HL-60 (cell line): ENCODE measurements at regions not wholly inside any gene's neighbourhood (a gene's known extent, or its start where the extent isn't known, plus 50 kb on each side); places are given as distances from the start of the nearest gene placed in this dataset.

Experiments used
- POLR2AphosphoS5 ChIP-seq: IDR thresholded peaks from 2 replicates; pipeline ENCODE4 v1.6.1; 2012; ENCODE audit warnings: low read depth
- TF ChIP-seq, protein P1 (sequence below): IDR thresholded peaks from one replicate; pipeline ENCODE4 v1.5.1; 2011; ENCODE audit warnings: low read length, control low read depth, inconsistent platforms; ENCODE audit not compliant: insufficient read depth
- TF ChIP-seq, protein P2 (sequence below): IDR thresholded peaks from 2 replicates; pipeline ENCODE4 v1.6.1; 2012; ENCODE audit warnings: low read depth; ENCODE audit not compliant: insufficient replicate concordance

DNA sequence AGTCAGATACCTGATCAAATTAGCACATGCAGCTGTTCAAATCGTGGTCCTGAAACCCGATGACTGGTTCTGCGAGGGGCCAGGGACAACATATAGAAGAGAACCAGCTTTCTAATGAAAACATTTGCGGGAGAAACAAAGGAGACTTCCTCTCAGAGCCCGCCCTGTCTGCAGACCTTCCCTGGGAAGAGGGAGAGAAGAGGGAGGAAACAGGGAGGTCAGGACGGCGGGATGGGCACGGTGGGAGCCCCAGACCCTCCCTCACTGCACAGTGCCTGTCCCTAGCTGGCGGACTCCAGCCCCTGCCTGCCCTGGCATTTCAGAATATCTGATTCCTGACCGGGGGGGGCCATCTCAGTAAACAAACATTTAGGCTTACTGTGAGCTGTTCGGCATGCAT lies 317.3 kb downstream of the FOXL1 start:
- TF ChIP-seq, protein P1, sequence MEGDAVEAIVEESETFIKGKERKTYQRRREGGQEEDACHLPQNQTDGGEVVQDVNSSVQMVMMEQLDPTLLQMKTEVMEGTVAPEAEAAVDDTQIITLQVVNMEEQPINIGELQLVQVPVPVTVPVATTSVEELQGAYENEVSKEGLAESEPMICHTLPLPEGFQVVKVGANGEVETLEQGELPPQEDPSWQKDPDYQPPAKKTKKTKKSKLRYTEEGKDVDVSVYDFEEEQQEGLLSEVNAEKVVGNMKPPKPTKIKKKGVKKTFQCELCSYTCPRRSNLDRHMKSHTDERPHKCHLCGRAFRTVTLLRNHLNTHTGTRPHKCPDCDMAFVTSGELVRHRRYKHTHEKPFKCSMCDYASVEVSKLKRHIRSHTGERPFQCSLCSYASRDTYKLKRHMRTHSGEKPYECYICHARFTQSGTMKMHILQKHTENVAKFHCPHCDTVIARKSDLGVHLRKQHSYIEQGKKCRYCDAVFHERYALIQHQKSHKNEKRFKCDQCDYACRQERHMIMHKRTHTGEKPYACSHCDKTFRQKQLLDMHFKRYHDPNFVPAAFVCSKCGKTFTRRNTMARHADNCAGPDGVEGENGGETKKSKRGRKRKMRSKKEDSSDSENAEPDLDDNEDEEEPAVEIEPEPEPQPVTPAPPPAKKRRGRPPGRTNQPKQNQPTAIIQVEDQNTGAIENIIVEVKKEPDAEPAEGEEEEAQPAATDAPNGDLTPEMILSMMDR = no peak
- no peak for TF ChIP-seq POLR2AphosphoS5
- TF ChIP-seq, protein P2, sequence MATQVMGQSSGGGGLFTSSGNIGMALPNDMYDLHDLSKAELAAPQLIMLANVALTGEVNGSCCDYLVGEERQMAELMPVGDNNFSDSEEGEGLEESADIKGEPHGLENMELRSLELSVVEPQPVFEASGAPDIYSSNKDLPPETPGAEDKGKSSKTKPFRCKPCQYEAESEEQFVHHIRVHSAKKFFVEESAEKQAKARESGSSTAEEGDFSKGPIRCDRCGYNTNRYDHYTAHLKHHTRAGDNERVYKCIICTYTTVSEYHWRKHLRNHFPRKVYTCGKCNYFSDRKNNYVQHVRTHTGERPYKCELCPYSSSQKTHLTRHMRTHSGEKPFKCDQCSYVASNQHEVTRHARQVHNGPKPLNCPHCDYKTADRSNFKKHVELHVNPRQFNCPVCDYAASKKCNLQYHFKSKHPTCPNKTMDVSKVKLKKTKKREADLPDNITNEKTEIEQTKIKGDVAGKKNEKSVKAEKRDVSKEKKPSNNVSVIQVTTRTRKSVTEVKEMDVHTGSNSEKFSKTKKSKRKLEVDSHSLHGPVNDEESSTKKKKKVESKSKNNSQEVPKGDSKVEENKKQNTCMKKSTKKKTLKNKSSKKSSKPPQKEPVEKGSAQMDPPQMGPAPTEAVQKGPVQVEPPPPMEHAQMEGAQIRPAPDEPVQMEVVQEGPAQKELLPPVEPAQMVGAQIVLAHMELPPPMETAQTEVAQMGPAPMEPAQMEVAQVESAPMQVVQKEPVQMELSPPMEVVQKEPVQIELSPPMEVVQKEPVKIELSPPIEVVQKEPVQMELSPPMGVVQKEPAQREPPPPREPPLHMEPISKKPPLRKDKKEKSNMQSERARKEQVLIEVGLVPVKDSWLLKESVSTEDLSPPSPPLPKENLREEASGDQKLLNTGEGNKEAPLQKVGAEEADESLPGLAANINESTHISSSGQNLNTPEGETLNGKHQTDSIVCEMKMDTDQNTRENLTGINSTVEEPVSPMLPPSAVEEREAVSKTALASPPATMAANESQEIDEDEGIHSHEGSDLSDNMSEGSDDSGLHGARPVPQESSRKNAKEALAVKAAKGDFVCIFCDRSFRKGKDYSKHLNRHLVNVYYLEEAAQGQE = no peak
